K562 (cell line): ENCODE measurements at regions not wholly inside any gene's neighbourhood (a gene's known extent, or its start where the extent isn't known, plus 50 kb on each side); places are given as distances from the start of the nearest gene placed in this dataset.

Experiments
- ATAC-seq: fragments of 200-7000 bp; cut with Tn5 transposase; 3 replicates; pipeline ENCODE4 v1.9.1; 2020; ENCODE audit warnings: moderate library complexity
- BruUV-seq: library from RNA; stranded (reverse); fragments of 400-500 nt; replicated peaks from 2 replicates; lab custom pipeline; 2021; lab: Mats Ljungman, UMichigan
- CTCF ChIA-PET: fragments of 300-600 bp; formaldehyde crosslinking; extraction: SDS; loops from one replicate; lab custom pipeline; 2021; ENCODE audit warnings: low intra/inter-chr PET ratio; lab: Yijun Ruan, JAX
- POLR2A ChIA-PET: fragments of 300-600, 350-650 bp; sonication (Branson Sonifier 250); formaldehyde crosslinking; extraction: SDS; loops from one replicate; lab custom pipeline; 2021; ENCODE audit warnings: antibody characterized with exemption, inconsistent platforms; lab: Yijun Ruan, JAX
- DNase-seq, 4 experiments: peaks; one replicate each; pipeline versions ENCODE4 v3.0.0 to v3.0.0-alpha.2; 2011 to 2018; ENCODE audit warnings: low spot score in 3 of 4, mixed read lengths in 3 of 4; ENCODE audit errors: extremely low read depth in 1 of 4
- FAIRE-seq: peaks from 2 replicates; lab custom pipeline; 2011; peaks lifted over from hg19 to GRCh38; lab: Jason Lieb, UNC
- H2AFZ ChIP-seq: 2 replicates; pipeline ENCODE4 v1.6.0; 2011; ENCODE audit warnings: low read depth, low read length, control low read depth, inconsistent platforms
- H3K27ac ChIP-seq: fragments of 200-600 bp; 3 replicates; pipeline ENCODE4 v1.8.0; 2011; ENCODE audit warnings: low read depth, mild to moderate bottlenecking, control low read depth, inconsistent platforms, low read length, moderate library complexity, mixed read lengths; ENCODE audit errors: extremely low read depth
- H3K27me3 ChIP-seq, 2 experiments: fragments of 300-600 bp in 1 of 2; 2 replicates in 1 of 2; 3 replicates in 1 of 2; pipeline versions ENCODE4 v1.6.0 to v1.8.0; 2011; ENCODE audit warnings: inconsistent platforms in 2 of 2, low read length in 2 of 2, mild to moderate bottlenecking in 1 of 2, mixed read lengths in 1 of 2, moderate library complexity in 1 of 2; ENCODE audit not compliant: control insufficient read depth in 2 of 2, insufficient read depth in 2 of 2
- H3K36me3 ChIP-seq: fragments of 300-600 bp; 3 replicates; pipeline ENCODE4 v1.8.0; 2011; ENCODE audit warnings: mild to moderate bottlenecking, low read length, inconsistent platforms; ENCODE audit not compliant: control insufficient read depth, insufficient read depth
- H3K4me1 ChIP-seq, 2 experiments: fragments of 200-600 bp in 1 of 2; replicated peaks in 1 of 2; 2 replicates in 1 of 2; 3 replicates in 1 of 2; pipeline versions ENCODE4 v1.5.1 to v1.8.0; 2011; ENCODE audit warnings: inconsistent platforms in 2 of 2, low read length in 2 of 2, mild to moderate bottlenecking in 1 of 2, mixed read lengths in 1 of 2, moderate library complexity in 1 of 2; ENCODE audit not compliant: control insufficient read depth in 2 of 2, insufficient read depth in 2 of 2
- H3K4me2 ChIP-seq: 2 replicates; pipeline ENCODE4 v1.6.1; 2011; ENCODE audit warnings: low read length, control low read depth, inconsistent platforms, mixed read lengths; ENCODE audit not compliant: insufficient read depth
- H3K4me3 ChIP-seq: fragments of 200-600 bp; sonication (generic), shearing (Covaris generic); 2 replicates; pipeline ENCODE4 v1.5.1; 2016; ENCODE audit warnings: control low read depth, inconsistent platforms
- H3K79me2 ChIP-seq: fragments of 200-600 bp; 3 replicates; pipeline ENCODE4 v1.8.0; 2011; ENCODE audit warnings: low read length, inconsistent platforms; ENCODE audit not compliant: control insufficient read depth, insufficient read depth
- H3K9ac ChIP-seq, 2 experiments: 2 replicates each; pipeline versions ENCODE4 v1.6.0 to v1.6.1; 2011; ENCODE audit warnings: low read depth in 2 of 2, low read length in 2 of 2, control low read depth in 1 of 2, inconsistent platforms in 1 of 2, mild to moderate bottlenecking in 1 of 2, mixed read lengths in 1 of 2; ENCODE audit not compliant: insufficient read depth in 1 of 2
- H3K9me1 ChIP-seq: one replicate; pipeline ENCODE4 v1.6.0; 2011; ENCODE audit warnings: inconsistent platforms, mild to moderate bottlenecking, low read length, moderate library complexity; ENCODE audit not compliant: control insufficient read depth, insufficient read depth
- H3K9me3 ChIP-seq: replicated peaks from 2 replicates; pipeline ENCODE4 v1.5.1; 2011; ENCODE audit warnings: low read depth, low read length, inconsistent platforms; ENCODE audit not compliant: control insufficient read depth, insufficient read depth
- H4K20me1 ChIP-seq: replicated peaks from 2 replicates; pipeline ENCODE4 v1.6.1; 2011; ENCODE audit warnings: low read length, inconsistent platforms, mixed read lengths; ENCODE audit not compliant: control insufficient read depth, insufficient read depth
- CHCHD3 ChIP-seq: fragments of 250-450 bp; sonication (Bioruptor Pico); IDR thresholded peaks from 2 replicates; pipeline ENCODE4 v2.1.2; 2022; ENCODE audit warnings: mild to moderate bottlenecking
- CTCFL ChIP-seq: IDR thresholded peaks from 2 replicates; pipeline ENCODE4 v1.6.1; 2011; ENCODE audit warnings: borderline replicate concordance, low read depth, mild to moderate bottlenecking, moderate library complexity, low read length; ENCODE audit not compliant: insufficient read depth, poor library complexity, severe bottlenecking
- E4F1 ChIP-seq: fragments of 250-450 bp; sonication (Bioruptor Pico); IDR thresholded peaks from 2 replicates; pipeline ENCODE4 v1.5.0; 2021; ENCODE audit warnings: mild to moderate bottlenecking, borderline replicate concordance
- WGBS: fragments of 100-300 bp; shearing (Covaris generic); methylation state at CpG from one replicate; pipeline ENCODE4 v1.1.6; 2016; ENCODE audit warnings: low coverage, mixed read lengths; ENCODE audit not compliant: insufficient coverage; ENCODE audit errors: missing lambda C conversion rate; 5-methylcytosine and 5-hydroxymethylcytosine counted together
- in situ Hi-C: fragments of 300-500 bp; cut with MboI; formaldehyde crosslinking; loops from 4 replicates; pipeline ENCODE4 v1.15.0; 2018; ENCODE audit warnings: inconsistent platforms, mixed read lengths
- intact Hi-C: fragments of 100-400 bp; cut with micrococcal nuclease; formaldehyde crosslinking; loops from 2 replicates; pipeline ENCODE4 v1.14.2; 2022

GRCh38 chr6:91166271-91167046 lies 579.6 kb upstream of the MAP3K7 start (continued):
- no peak for TF ChIP-seq E4F1

GRCh38 chr6:91164105-91164504 lies 577.2 kb upstream of the MAP3K7 start:
- FAIRE-seq, result no peak
- intact Hi-C loops, result no loop called here
- no peak for ATAC-seq
- no peaks in the 10 kb centered on the region for H3K36me3 ChIP-seq
- H3K4me1 ChIP-seq, result no peaks in the 10 kb centered on the region
- no peak overlapping the region for H3K9ac ChIP-seq
- H3K79me2 ChIP-seq, result no peaks in the 10 kb centered on the region
- TF ChIP-seq CTCFL (no peak), CHCHD3 (CRISPR knock-in tag) (no peak)
- TF ChIP-seq, all 486 proteins: peak for 0
- POLR2A ChIA-PET, result no interaction called here
- no TSS peak for BruUV-seq
- Histone ChIP-seq H2AFZ (no peak overlapping the region), H3K9me1 (no peaks in the 10 kb centered on the region), H3K4me3 (no peak overlapping the region), H3K27me3 (no peaks in the 10 kb centered on the region), H3K9me3 (no peaks in the 10 kb centered on the region), H4K20me1 (no peaks in the 10 kb centered on the region), H3K27ac (no peak overlapping the region), H3K4me2 (no peak overlapping the region)
- in situ Hi-C loops, result no loop called here
- DNase-seq, result no peak
- 0% methylated on average over 7 of the region's 7 CpGs for WGBS
- CTCF ChIA-PET, result no interaction called here
